RPMI8226 (cell line): ENCODE measurements at regions not wholly inside any gene's neighbourhood (a gene's known extent, or its start where the extent isn't known, plus 50 kb on each side); places are given as distances from the start of the nearest gene placed in this dataset.

Experiments used
- DNase-seq: peaks from one replicate; pipeline ENCODE4 v3.0.0-alpha.2; 2015

DNA sequence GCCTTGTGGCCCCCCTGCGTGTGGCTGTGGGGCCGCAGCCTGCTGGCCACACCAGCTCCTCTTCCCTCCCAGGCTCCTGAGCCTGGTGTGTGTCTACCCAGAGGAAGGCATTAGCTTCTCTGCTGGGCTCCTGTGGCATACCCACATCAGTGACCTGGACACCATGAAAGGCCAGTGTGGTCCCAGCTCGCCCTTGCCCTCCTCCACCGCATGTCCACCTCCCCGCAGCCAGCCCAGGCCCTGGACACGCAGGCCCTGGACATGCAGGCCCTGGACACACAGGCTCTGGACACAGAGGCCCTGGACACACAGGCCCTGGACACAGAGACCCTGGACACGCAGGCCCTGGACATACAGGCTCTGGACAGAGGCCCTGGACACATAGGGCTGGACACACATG is 153.4 kb upstream of the PPP1R26 start:
- DNase-seq: peak; percentile 1

- peak; percentile 1 for DNase-seq
These were observed 152.9 kb upstream of the PPP1R26 start for GRCh38 chr9:135326633-135327152.

DNA sequence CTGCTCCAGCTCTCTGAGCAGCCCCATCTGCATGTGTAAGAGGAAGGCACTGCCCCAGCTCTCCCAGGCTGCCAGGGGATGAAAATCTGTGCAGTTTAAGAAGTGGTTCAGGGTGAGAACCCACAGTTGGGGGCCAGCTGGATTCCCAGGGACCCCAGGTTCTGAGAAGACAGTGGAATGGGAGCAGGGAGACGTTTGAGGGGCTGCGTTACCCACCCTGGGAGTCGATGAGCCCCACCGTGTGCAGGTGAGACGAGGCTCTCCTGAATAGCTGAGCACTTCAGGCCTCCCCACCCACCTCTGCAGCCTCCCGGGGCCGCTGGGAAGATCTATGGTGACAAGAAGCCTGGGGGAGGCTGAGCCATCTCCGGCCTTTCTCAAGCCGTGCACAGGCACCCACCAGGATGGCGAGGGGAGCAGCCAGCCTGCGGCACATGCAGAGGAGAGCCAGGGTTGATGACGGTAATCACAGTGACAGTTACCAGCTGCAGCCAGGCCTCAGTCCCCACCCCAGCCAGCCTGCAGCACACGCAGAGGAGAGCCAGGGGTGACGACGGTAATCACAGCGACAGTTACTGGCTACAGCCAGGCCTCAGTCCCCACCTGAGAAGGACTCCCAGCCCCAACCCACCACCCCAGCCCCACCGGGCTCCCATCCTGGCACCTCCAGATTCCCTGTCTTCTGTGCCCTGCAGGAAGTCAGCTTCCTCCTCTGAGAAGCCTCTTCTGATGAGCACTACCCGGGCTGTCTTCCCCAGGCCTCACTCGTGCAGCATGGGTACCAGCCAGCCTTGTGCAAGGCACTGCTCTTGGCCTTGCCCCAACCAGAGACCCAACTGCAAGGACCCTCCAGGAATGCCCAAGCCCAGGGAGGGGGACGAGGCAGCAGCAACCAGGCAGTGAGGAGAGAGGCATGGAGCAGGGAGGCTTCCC is 150.8 kb upstream of the PPP1R26 start:
- DNase-seq: peak; percentile 3

DNA sequence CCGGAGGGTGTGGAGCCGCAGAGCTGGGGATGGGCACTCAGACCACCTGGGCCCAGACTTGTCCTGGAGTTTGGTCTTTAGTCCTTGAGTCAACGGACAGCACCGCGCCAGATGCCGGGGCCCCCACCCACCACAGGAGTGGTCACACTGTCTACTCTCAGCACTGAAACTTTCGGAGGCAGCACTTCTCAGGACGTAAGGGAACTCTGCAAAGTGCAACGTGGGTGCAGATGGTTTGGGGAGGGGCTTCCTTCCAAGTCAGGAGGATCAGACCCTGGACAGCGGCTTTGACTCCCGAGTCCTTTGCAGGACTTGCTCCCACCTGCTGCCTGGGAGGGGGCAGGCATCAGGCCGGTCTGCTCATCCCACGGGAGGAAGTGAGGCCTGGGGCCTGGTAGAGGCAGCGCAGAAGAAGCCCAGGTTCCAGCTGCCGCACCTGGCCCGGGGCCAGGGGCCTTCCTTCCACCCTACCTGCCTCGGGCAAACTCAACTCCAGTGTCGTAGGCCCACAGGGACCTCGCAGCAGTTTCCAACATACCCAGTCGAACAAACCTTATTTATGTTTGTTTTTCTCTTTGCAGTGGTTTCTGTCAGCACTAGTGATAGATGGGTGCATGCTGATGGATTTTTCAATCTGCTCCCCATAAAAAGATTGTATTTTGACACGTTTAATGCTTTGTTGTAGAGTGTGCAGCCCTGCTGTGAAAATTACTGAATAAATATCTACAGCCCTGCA is 149.8 kb upstream of the PPP1R26 start:
- peak; percentile 80 for DNase-seq

DNA sequence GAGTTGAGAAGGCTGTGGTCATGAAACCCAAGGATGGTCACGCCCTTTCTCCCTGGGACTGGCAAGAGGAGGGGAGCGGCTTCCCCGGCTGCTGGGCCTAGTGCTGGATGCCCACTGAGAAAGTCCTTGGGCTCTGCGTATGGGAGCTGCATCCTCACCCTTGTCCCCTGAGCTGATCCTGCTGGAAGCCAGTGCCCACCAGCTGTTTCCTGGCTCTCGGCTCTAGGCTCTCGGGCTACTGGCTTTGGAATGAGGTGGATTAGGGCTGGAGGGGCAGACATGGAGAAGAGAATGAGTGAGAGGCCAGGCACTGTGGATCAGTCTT is 149.3 kb upstream of the PPP1R26 start:
- peak; percentile 1 for DNase-seq

- peak; percentile 2 for DNase-seq
These were observed 148.6 kb upstream of the PPP1R26 start for GRCh38 chr9:135330685-135331590.

DNA sequence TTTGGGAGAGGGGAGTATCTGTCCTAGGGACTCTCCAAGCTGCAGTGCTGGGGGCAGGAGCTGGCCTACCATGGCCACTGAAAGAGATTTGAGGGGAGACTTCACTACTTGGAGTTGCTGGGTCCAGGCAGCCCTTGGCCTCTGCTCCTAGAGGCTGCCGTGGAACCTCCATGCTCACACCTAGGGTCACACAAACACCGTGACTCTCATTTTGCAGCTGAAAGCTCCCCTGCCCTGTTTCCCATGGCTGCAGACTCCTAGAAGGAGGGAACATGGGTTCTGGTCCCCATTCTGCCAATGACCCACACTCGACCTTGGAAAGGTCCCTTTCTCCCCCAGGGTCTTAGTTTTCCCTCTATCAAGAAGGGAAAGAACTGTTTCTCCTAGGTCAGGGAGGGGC is 147.1 kb upstream of the PPP1R26 start:
- DNase-seq: no peak

DNA sequence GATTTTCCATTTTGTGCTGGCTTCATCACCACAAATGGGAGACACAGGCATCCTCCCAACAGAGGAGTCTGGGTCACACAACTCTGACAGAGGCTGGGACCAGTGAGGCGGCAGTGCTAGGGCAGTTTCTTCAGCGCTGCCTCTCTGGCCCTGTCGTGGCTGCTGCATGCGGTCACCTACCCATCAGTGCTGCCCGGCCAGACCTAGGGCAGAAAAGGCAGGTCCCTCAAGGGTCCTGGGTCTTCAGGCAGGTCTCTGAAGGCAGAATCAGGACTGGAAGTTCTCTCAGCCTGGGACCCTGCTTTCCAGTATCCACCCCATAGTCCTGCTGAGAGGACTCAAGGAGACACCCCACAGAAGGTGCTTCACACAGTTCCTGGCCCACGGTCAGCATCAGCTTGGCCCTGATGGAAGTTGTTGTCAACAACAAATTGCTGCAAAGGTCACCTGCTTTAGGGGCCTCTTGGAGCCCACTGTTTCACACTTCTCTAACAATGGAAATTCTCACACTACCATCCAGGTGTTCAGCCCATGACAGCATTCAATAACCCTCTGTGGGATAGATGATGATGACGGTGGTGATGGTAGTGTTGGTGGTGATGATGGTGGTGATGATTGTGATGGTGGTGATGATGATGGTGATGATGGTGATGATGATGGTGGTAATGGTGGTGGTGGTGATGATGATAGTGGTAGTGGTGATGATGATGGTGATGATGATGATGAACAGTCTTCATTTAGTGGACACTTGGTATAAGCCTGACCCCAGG is 146.4 kb upstream of the PPP1R26 start:
- peak; percentile 1 for DNase-seq

DNA sequence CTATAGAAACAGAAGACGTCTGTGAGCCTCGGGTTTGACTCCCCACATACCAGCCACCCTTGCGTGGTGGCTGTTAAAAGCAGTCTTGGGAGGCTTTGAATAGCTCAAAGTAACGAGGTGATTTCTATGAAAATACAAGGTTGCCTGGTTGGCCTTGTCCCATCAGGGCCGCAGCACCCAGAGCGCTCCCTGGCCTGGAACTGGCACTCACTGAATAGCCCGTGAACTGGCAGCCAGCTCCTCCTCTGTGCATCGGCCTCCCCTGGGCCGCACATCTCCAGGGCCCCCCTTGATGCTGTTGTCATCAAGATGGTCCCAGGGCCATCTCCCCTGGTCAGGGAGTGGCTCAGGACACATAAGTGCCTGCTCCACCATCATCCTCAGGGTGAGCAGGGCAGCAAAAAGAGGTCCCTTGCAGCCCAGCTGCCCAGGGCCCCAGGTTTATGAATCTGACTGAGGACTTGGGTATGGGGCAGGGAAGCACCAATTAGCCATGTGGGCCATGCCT is 144.6 kb upstream of the PPP1R26 start:
- DNase-seq: no peak

- DNase-seq: no peak
These were observed 143.8 kb upstream of the PPP1R26 start for GRCh38 chr9:135335691-135336181.

GRCh38 chr9:135336722-135337527 is 142.7 kb upstream of the PPP1R26 start:
- peak; percentile 4 for DNase-seq

GRCh38 chr9:135338546-135338945 is 141.0 kb upstream of the PPP1R26 start:
- DNase-seq: no peak

DNA sequence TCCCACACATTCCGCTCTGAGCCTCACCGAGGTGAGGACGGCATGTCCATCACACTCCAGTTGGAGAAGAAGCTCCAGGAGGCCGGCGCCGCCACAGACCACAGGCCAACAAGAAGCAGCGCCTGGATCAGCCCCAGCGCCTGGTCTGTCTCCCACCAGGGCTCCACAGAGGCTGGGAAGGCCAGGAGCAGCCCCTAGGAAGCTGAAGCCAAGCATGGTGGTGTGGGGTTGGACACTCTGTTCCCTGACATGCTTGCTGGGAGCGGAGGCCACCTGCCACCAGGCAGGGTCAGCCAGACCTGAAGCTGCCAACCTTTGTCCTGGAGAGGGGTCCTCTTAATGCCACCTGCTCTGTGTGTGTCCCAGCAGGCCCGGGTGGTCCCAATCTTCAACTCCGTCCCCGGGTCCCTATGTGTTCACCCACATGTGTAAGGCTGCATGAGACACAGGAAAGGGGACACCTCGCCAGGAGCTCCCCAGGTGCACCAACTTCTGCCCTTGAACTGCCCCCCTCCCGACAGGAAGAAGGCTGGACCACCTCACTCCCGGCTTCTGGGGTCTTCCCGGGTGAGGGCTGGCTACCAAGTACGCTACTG is 140.1 kb upstream of the PPP1R26 start:
- DNase-seq: no peak

DNA sequence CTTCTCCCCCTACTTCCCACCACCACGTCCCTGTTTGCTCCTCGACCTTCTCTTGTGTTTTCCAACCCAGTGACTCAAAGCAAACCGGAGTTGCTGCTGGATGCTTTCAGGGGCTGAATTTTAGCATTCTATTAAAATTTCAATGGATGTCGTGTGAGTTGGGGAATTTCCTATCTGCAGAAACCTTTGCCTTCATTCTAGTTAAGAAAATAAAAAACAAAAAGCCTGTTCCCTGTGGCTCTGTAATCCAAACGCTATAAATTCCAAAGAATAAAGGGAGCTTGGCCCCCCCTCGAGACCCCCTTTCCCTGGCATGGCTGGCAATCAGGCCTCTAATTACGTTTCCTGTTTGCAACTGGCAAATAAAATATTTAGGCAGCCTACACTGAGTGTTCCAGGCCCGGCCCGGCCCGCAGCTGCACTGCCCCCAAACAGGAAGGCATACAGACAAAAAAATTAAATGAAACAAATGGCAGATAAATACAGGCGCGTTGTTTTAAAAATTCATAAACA is 139.4 kb upstream of the PPP1R26 start:
- DNase-seq: no peak

DNA sequence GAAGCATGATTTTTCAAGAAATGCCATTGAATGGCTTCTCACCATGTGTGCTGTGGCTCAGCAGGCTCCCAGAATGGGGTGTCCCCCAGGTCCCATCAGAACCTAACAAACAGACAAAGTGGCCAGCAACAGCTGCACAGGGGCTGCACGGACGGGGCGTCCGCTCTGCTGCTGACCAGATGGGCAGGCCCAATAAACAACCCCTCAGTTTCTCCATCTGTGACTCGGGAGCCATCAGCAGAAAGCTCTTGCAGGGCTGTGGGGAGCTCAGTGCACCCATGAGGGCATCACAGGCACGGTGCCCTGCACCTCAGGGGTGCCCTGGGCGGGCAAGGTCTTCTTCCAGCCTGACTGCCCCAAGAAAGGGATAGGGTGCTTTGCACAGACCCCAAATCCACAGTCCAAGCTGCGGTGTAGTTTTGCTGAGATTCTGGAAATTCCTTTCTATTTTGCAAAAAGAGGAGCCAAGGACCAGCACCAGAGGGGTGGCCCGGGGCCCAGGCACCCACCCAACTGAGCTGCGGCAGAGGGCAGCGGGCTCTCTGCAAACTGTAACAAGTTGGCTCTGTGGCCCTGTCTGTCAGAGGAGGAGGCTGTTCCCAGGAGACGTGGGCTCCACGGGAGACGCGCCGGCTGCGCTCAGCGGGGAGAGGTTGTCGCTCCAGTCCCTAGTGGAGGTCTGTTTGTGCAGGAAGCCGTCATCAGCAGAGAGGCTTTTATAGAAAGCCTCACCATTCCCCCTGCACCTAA is 138.7 kb upstream of the PPP1R26 start:
- no peak for DNase-seq

DNA sequence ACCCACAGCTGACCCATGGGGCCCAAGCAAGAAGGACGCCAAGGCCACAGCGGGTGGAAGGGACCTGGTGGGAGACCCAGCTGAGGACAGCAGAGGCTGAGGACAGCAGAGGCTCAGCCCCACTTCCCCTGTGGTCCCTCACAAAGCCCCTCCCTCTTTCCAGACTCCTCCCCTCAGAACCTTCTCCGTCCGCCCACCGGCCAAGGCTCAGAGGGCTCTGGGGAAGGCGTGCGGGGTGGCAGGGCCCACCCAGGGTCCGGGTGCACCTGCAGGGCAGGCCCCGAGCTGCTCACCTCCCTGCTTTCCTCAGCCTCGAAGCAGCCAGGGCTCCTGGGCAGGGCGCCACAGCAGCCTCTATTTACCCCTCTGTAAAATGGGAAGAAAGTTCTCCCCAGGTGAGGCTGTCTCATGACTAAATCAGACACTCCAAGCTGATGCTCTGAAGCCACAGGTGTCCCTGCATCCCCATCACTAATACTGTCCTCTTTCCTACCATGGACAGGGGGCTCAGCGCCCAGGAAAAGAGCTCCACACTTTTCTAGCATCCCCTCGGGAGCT is 137.9 kb upstream of the PPP1R26 start:
- no peak for DNase-seq

GRCh38 chr9:135342206-135343130 is 137.1 kb upstream of the PPP1R26 start:
- DNase-seq: no peak

- no peak for DNase-seq
These were observed 136.4 kb upstream of the PPP1R26 start for GRCh38 chr9:135343136-135343535.
